Fibroblast of gingiva (primary cell): ENCODE measurements at regions not wholly inside any gene's neighbourhood (a gene's known extent, or its start where the extent isn't known, plus 50 kb on each side); places are given as distances from the start of the nearest gene placed in this dataset.

Source experiments
- DNase-seq: peaks from one replicate; pipeline ENCODE4 v3.0.0-alpha.2; 2011; ENCODE audit warnings: low read depth

GRCh38 chr21:43317254-43317748 lies 109.6 kb downstream of the SIK1 start:
- no peak for DNase-seq

GRCh38 chr21:43316156-43316845 lies 110.6 kb downstream of the SIK1 start:
- no peak for DNase-seq

GRCh38 chr21:43315244-43316137 lies 111.4 kb downstream of the SIK1 start:
- no peak for DNase-seq

- DNase-seq = no peak
These were observed 113.0 kb downstream of the SIK1 start for GRCh38 chr21:43313939-43314405.

- DNase-seq = no peak
These were observed 113.6 kb downstream of the SIK1 start for GRCh38 chr21:43313221-43313938.

GRCh38 chr21:43312751-43313169 lies 114.2 kb downstream of the SIK1 start:
- no peak for DNase-seq

GRCh38 chr21:43312011-43312410 lies 114.9 kb downstream of the SIK1 start:
- DNase-seq = no peak

- DNase-seq = no peak
These were observed 115.6 kb downstream of the SIK1 start for GRCh38 chr21:43311301-43311817.

GRCh38 chr21:43308815-43309283 lies 118.1 kb downstream of the SIK1 start:
- DNase-seq = no peak

- DNase-seq = no peak
These were observed 118.7 kb downstream of the SIK1 start for GRCh38 chr21:43308101-43308814.

GRCh38 chr21:43307677-43308070 lies 119.3 kb downstream of the SIK1 start:
- DNase-seq = no peak

GRCh38 chr21:43306911-43307676 lies 119.8 kb downstream of the SIK1 start:
- no peak for DNase-seq

- no peak for DNase-seq
These were observed 120.5 kb downstream of the SIK1 start for GRCh38 chr21:43306391-43306790.

GRCh38 chr21:43305811-43306311 lies 121.1 kb downstream of the SIK1 start:
- no peak for DNase-seq

- no peak for DNase-seq
These were observed 121.6 kb downstream of the SIK1 start for GRCh38 chr21:43305336-43305665.

- no peak for DNase-seq
These were observed 122.2 kb downstream of the SIK1 start for GRCh38 chr21:43304621-43305335.

GRCh38 chr21:43304206-43304605 lies 122.7 kb downstream of the SIK1 start:
- no peak for DNase-seq

- DNase-seq = no peak
These were observed 123.4 kb downstream of the SIK1 start for GRCh38 chr21:43303275-43304178.

- no peak for DNase-seq
These were observed 124.2 kb downstream of the SIK1 start for GRCh38 chr21:43302769-43303168.
